GM21529 (cell line): ENCODE measurements at regions not wholly inside any gene's neighbourhood (a gene's known extent, or its start where the extent isn't known, plus 50 kb on each side); places are given as distances from the start of the nearest gene placed in this dataset.
"Not testable (repeated sequence)": the region's sequence is repeated elsewhere in the genome, so short reads cannot be mapped to it uniquely, and the experiment has no call there.

Experiments
- ATAC-seq: cut with Tn5 transposase; IDR thresholded peaks from one replicate; pipeline ENCODE4 v1.9.1; 2021; ENCODE audit not compliant: unreplicated experiment

GRCh38 chr6:78383968-78384367 lies 483.4 kb upstream of the IRAK1BP1 start:
- ATAC-seq, result no peak

- not testable (repeated sequence) for ATAC-seq
Observed at GRCh38 chr6:78386854-78387253, 480.5 kb upstream of the IRAK1BP1 start.

DNA sequence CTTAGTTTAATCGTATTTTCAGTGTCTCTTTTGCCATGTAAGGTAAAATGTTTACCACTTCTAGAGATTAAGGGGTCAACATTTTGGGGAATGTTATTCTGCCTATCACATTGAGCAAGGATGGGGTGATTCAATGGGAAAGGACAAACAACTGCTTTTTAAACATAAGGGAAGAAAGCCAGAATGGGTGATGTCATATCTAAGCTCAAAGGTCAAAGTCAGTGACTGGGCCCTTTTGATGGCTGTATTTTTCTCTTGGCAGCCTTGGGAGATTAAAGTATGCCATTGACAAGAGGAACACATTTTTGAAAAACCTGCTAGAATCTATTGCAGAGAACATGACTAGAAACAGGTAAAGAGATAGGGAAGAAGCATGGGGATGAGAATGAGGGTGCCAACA lies 477.3 kb upstream of the IRAK1BP1 start:
- ATAC-seq, result no peak

DNA sequence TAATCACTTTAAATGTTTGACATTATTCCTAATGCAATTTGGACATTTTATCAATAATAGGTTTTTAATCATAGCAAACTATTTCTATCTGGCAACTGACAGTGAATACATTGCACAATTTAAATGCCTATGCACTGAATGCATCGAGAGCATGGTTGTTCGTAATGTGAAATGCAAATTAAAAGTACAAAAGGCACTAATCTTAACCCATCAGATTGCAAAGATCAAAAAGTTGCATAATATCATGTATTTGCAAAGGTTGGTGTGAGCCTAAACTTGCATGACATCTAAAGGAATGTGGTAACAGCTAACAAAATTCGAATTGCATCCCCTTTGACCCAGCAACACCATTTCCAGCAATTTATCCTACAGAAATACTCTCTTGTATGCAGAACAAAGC lies 469.9 kb upstream of the IRAK1BP1 start:
- no peak for ATAC-seq

GRCh38 chr6:78398292-78398691 lies 469.1 kb upstream of the IRAK1BP1 start:
- no peak for ATAC-seq

DNA sequence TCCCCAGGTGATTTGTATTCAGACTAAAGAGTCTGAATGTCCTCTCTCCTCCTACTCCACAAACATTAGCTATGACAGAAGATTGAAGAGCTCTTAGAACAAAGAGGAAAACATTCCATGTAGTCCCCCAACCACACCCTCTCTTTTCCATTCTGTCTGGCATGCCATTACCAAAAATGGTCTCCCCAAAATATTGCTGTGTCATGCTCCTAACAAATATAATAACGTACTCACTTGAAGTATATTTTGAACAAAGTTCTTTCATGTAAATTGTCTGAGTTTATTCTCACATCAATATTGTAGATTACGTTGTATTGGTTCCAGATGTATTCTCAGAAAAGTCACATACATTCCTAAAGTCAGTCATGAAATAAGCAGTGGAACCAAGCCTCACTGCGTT lies 467.3 kb upstream of the IRAK1BP1 start:
- no peak for ATAC-seq

- ATAC-seq, result no peak
Observed at GRCh38 chr6:78427386-78427785, 440.0 kb upstream of the IRAK1BP1 start.

DNA sequence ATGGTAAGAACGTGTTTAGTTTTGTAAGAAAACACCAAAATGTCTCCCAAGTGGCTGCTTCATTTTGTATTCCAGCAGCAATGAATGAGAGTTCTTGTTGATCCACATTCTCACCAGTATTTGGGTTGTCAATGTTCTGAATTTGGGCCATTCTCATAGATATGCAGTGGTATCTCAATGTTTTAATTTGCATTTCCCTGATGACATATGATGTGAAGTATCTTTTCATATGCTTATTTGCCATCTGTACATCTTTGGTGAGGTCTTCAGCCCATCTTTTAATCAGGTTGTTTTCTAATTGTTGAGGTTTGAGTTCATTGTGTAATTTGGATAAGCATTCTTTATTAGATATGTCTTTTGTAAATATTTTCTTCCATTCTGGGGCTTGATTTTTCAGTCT lies 436.8 kb upstream of the IRAK1BP1 start:
- no peak for ATAC-seq

DNA sequence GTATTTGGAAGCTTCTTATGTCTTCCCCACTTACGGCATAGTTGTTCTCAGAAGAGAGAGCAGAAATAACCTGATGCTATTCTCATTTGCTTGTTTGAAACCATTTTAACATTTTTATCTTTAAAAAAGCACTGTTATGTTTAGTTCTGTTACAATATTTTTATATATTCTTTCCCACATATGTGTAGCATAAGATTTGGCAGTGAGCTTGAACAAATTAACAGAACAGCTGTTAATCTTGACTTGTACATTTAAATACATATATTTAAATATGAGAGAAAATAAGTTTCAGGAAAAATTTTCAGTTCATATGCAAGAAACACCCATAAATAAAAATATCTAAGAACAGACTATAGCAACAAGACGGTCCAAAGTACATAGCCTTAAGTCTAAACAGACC lies 431.7 kb upstream of the IRAK1BP1 start:
- ATAC-seq, result no peak

DNA sequence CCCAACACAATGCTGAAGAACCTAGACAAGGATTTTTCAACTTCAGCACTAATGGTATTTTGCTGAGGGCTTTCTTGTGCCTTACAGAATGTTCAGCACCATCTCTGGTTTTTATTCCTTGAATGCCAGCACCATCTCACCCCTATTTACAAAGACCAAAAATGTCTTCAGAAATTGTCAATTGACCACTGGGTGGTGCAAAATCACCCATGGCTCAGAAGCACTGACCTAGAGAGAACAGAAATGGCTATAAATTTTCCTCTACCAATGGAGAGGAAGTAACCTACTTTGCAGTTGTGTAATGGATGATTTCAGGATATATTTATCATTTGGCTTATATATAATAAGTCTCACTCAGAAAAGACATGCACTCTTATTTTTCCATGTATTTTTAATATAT lies 431.0 kb upstream of the IRAK1BP1 start:
- no peak for ATAC-seq

GRCh38 chr6:78438135-78438534 lies 429.2 kb upstream of the IRAK1BP1 start:
- no peak for ATAC-seq

DNA sequence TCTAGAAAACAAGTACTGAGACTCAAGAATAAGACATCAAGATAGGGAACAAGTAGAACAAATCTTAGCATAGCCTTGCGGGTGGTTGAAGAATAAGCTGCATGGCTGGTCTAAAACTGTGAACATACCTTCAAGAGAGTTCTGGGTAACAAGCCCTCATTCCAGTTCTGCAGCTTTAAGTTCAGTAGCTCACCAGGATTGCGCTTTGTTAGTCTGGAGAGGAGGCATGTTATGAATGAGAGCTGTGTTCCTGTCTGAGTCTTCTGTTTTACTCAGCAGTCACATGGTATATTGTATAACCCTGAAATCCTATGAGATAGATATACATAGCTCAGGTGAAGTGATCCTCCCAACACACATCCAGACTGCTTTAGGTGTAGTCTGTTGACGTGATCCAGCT lies 406.6 kb upstream of the IRAK1BP1 start:
- ATAC-seq, result no peak

GRCh38 chr6:78462728-78463127 lies 404.6 kb upstream of the IRAK1BP1 start:
- no peak for ATAC-seq

GRCh38 chr6:78465059-78465634 lies 402.2 kb upstream of the IRAK1BP1 start:
- no peak for ATAC-seq

DNA sequence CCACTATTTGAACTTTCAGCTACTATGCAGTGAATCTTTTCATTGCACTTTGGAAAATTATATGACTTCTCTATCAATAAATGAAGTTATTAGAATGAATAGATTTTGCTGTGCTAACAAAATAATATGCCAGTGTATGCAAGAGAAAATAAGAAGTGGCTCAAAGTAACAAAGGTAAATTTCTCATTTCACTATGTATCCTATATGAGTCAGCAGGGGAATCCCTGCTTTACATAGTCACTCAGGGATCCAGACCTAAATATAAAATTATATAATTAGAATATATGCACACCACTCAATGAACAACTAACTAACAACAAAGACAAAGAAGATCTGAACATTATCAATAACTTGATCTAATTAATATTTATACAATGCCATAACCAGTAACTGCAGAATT lies 390.8 kb upstream of the IRAK1BP1 start:
- no peak for ATAC-seq

GRCh38 chr6:78482801-78483552 lies 384.4 kb upstream of the IRAK1BP1 start:
- ATAC-seq, result no peak

DNA sequence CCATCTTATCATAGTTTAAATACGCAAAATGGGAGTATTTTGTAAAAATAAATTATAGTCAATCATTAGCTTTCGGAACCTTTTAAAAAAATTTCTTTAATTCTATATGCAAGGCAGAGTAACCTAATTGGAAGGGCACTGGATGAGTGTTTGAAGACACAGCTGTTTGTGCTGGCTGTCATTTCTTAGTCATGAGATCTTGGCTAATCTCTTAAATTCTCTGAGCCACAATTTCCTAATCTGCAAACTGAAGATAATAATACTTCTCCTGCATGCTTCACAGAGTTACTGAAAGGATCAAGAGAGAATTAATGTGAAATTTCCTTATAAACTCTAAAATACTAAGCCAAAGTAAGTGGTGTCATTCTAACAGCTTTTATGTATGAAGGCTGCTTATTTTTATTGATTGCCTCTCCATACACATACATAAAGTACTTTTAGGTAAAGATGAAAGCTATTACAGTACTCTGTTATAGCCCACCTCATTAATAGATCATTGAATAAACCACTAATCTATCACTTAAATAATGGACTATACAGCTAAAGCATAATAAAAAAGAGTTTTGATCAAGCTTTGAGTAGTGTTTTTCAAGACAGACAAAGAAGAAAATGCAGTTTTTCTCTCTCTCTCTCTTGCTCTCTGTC lies 383.7 kb upstream of the IRAK1BP1 start:
- no peak for ATAC-seq

GRCh38 chr6:78484198-78485064 lies 382.9 kb upstream of the IRAK1BP1 start:
- ATAC-seq, result no peak

DNA sequence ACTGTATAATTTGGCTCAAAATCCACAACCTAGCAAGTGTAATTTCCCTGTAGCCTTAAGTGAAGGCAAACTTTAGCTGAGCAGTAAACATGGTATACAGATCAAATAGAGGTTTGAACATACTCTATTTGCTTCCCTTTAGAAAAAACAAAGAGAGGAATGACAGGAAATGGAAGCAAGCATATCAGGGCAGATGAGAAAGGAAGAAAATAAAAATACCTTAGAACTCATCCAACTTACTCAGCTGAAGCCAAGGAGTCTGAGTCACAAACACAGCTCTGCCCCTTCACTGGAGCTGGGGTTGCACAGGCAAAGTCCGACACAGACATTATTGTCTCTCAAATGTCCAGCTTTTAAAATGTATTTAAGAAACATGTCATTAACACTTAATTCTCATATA lies 379.9 kb upstream of the IRAK1BP1 start:
- ATAC-seq, result no peak

GRCh38 chr6:78489874-78490273 lies 377.5 kb upstream of the IRAK1BP1 start:
- ATAC-seq, result no peak

- no peak for ATAC-seq
Observed at GRCh38 chr6:78492351-78493017, 374.9 kb upstream of the IRAK1BP1 start.
